Fibroblast of upper back skin (primary cell): ENCODE measurements at regions not wholly inside any gene's neighbourhood (a gene's known extent, or its start where the extent isn't known, plus 50 kb on each side); places are given as distances from the start of the nearest gene placed in this dataset.

ENCODE experiments used
- DNase-seq: peaks from one replicate; pipeline ENCODE4 v3.0.0-alpha.2; 2013

GRCh38 chr3:44060164-44060563 lies 181.5 kb upstream of the TOPAZ1 start:
- DNase-seq, result no peak

- DNase-seq, result no peak
Observed at GRCh38 chr3:44061268-44061667, 180.4 kb upstream of the TOPAZ1 start.

GRCh38 chr3:44061961-44062360 lies 179.7 kb upstream of the TOPAZ1 start:
- DNase-seq, result no peak

- DNase-seq, result no peak
Observed at GRCh38 chr3:44065311-44066094, 176.2 kb upstream of the TOPAZ1 start.

GRCh38 chr3:44066806-44067205 lies 174.9 kb upstream of the TOPAZ1 start:
- DNase-seq, result no peak

- no peak for DNase-seq
Observed at GRCh38 chr3:44067431-44067830, 174.3 kb upstream of the TOPAZ1 start.

GRCh38 chr3:44068753-44069152 lies 172.9 kb upstream of the TOPAZ1 start:
- DNase-seq, result no peak

- no peak for DNase-seq
Observed at GRCh38 chr3:44069276-44069675, 172.4 kb upstream of the TOPAZ1 start.

GRCh38 chr3:44070841-44071546 lies 170.7 kb upstream of the TOPAZ1 start:
- no peak for DNase-seq

GRCh38 chr3:44072601-44073540 lies 168.8 kb upstream of the TOPAZ1 start:
- DNase-seq, result no peak

GRCh38 chr3:44074181-44074580 lies 167.5 kb upstream of the TOPAZ1 start:
- no peak for DNase-seq

GRCh38 chr3:44076221-44076829 lies 165.4 kb upstream of the TOPAZ1 start:
- DNase-seq, result no peak

- DNase-seq, result no peak
Observed at GRCh38 chr3:44077267-44077666, 164.4 kb upstream of the TOPAZ1 start.

GRCh38 chr3:44078863-44079262 lies 162.8 kb upstream of the TOPAZ1 start:
- DNase-seq, result no peak

GRCh38 chr3:44079916-44080315 lies 161.8 kb upstream of the TOPAZ1 start:
- no peak for DNase-seq

- DNase-seq, result no peak
Observed at GRCh38 chr3:44080474-44081072, 161.1 kb upstream of the TOPAZ1 start.

GRCh38 chr3:44090036-44090435 lies 151.7 kb upstream of the TOPAZ1 start:
- DNase-seq, result no peak

- DNase-seq, result no peak
Observed at GRCh38 chr3:44092497-44092896, 149.2 kb upstream of the TOPAZ1 start.

- DNase-seq, result no peak
Observed at GRCh38 chr3:44093531-44093930, 148.2 kb upstream of the TOPAZ1 start.

GRCh38 chr3:44098656-44099415 lies 142.8 kb upstream of the TOPAZ1 start:
- DNase-seq, result no peak

GRCh38 chr3:44099566-44100297 lies 142.0 kb upstream of the TOPAZ1 start:
- no peak for DNase-seq
